Gastroesophageal sphincter (tissue), 4 donors: ENCODE measurements at regions not wholly inside any gene's neighbourhood (a gene's known extent, or its start where the extent isn't known, plus 50 kb on each side); places are given as distances from the start of the nearest gene placed in this dataset.

Experiments
- ATAC-seq: fragments of 150-250 bp; one replicate; pipeline ENCODE4 v1.9.1; 2016; ENCODE audit warnings: mild to moderate bottlenecking, moderate library complexity
- H3K27ac ChIP-seq, 4 donors: fragments of 200-600 bp; sonication (generic) in 3 of 4; 1 replicate in 3 of 4; 2 replicates in 1 of 4; pipeline ENCODE4 v1.5.1; 2016 to 2019
- H3K27me3 ChIP-seq: fragments of 200-600 bp; sonication (generic); one replicate; pipeline ENCODE4 v1.5.1; 2019
- H3K36me3 ChIP-seq, 2 donors: fragments of 200-600 bp; sonication (generic); one replicate each; pipeline ENCODE4 v1.5.1; 2019; ENCODE audit warnings: control low read depth in 1 of 2
- H3K4me1 ChIP-seq, 3 donors: fragments of 200-600 bp; sonication (generic); 1 replicate in 2 of 3; 2 replicates in 1 of 3; pipeline ENCODE4 v1.5.1; 2016 to 2019; ENCODE audit warnings: control low read depth in 2 of 3
- H3K4me3 ChIP-seq, 2 donors: fragments of 200-600 bp; sonication (generic); one replicate each; pipeline ENCODE4 v1.5.1; 2019; ENCODE audit warnings: mild to moderate bottlenecking in 1 of 2, moderate library complexity in 1 of 2
- H3K9me3 ChIP-seq, 3 donors: fragments of 200-600 bp; sonication (generic); one replicate each; pipeline ENCODE4 v1.5.1; 2017 to 2019; ENCODE audit warnings: control low read depth in 2 of 3
- CTCF ChIP-seq, 4 experiments: fragments of 200-600 bp in 2 of 4; fragments of 450-650 bp in 2 of 4; sonication (generic) in 1 of 4; IDR thresholded peaks; one replicate each; pipeline ENCODE4 v1.5.1; 2017 to 2019; ENCODE audit warnings: antibody characterized with exemption in 4 of 4, mild to moderate bottlenecking in 2 of 4, moderate library complexity in 2 of 4
- EP300 ChIP-seq: sonication (generic); formaldehyde crosslinking; IDR thresholded peaks from one replicate; pipeline ENCODE4 v1.6.1; 2017; ENCODE audit warnings: antibody characterized with exemption, mild to moderate bottlenecking
- POLR2A ChIP-seq, 2 donors: fragments of 450-650 bp; IDR thresholded peaks; one replicate each; pipeline ENCODE4 v1.6.1; 2017; ENCODE audit warnings: antibody characterized with exemption in 2 of 2, mild to moderate bottlenecking in 2 of 2, moderate library complexity in 1 of 2
- POLR2AphosphoS5 ChIP-seq: sonication (generic); formaldehyde crosslinking; IDR thresholded peaks from one replicate; pipeline ENCODE4 v1.6.1; 2017; ENCODE audit warnings: antibody characterized with exemption
- WGBS, 2 donors: methylation state at CpG; one replicate each; pipeline ENCODE4 v1.1.5; 2018; ENCODE audit warnings: low coverage in 1 of 2; 5-methylcytosine and 5-hydroxymethylcytosine counted together

GRCh38 chr4:152102436-152103000 lies 341.7 kb upstream of the GATB start:
- H3K27me3 ChIP-seq, result no peaks in the 10 kb centered on the region
- WGBS, 2 donors, result 88% methylated on average over 5 of the region's 5 CpGs; no CpG with 5 or more reads in 1 of the 2 donors
- H3K27ac ChIP-seq, result no peak overlapping the region
- H3K9me3 ChIP-seq, result no peaks in the 10 kb centered on the region
- no peak overlapping the region for H3K4me3 ChIP-seq
- no peaks in the 10 kb centered on the region for H3K36me3 ChIP-seq
- TF ChIP-seq EP300, result no peak
- no peak for TF ChIP-seq POLR2AphosphoS5
- no peak for TF ChIP-seq POLR2A (IDR thresholded peaks at IDR 0.05)
- H3K4me1 ChIP-seq, result peaks cover 0 to 30% (median 3%) of the 10 kb centered on the region in 3 donors
- no peak for ATAC-seq

GRCh38 chr4:152101556-152102435 lies 341.0 kb upstream of the GATB start:
- H3K27me3 ChIP-seq, result no peaks in the 10 kb centered on the region
- no peaks in the 10 kb centered on the region for H3K36me3 ChIP-seq
- H3K4me3 ChIP-seq, result no peak overlapping the region
- H3K9me3 ChIP-seq, result no peaks in the 10 kb centered on the region
- H3K27ac ChIP-seq, result no peak overlapping the region
- WGBS, 2 donors, result 54 to 74% methylated on average over 5 to 8 of the region's 8 CpGs
- H3K4me1 ChIP-seq, result peaks cover 0 to 23% (median 3%) of the 10 kb centered on the region in 3 donors
- TF ChIP-seq CTCF (IDR thresholded peaks at IDR 0.05) (no peak), POLR2A (IDR thresholded peaks at IDR 0.05) (no peak), POLR2AphosphoS5 (no peak), EP300 (no peak)
- ATAC-seq, result no peak

DNA sequence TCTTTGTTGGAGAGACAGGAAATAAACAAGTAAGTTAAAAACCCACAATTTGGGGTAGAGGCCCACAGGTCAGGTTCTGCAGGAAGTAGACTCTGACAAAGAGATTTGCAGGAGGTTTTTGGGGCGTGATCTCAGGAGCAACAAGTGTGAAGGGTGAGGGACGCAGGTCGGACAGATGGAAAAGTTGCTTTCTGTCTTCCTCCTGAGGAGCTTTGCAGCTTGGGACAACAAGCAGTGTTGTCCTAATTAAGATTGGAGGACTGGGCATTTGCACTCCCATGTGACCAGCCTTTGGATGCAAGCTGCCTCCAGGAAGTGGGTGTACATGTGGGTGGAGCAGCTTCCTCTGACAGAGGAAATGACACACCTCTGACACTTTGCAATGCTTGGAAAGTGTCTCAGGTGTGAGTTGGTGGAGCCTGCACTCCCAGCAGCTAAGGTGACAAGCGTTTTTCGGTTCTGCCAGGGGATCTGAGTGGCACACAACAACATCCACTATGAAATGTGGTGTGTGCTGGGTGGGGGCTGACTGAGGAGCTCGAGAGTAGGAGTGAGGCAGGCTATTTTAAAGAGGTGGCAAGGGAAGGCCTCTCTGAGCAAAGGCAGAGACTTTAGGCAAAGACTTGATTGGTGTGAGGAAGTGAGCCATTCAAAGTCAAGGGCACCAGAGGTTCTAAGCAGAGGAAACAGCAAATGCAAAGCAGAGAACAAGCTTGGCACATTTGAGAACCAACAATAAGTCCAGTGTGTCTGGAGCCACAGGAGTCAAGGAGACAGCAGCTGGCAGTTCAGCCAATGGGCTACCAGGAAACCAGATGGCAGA lies 339.8 kb upstream of the GATB start:
- Histone ChIP-seq H3K36me3 (no peaks in the 10 kb centered on the region), H3K9me3 (no peaks in the 10 kb centered on the region), H3K4me3 (no peak overlapping the region), H3K27me3 (no peaks in the 10 kb centered on the region), H3K27ac (no peak overlapping the region), H3K4me1 (peaks cover 0 to 16% (median 0%) of the 10 kb centered on the region in 3 donors)
- WGBS, 2 donors, result 74 to 79% methylated on average over 4 to 5 of the region's 6 CpGs
- peak; percentile 29 for ATAC-seq
- TF ChIP-seq EP300 (no peak), POLR2AphosphoS5 (no peak), POLR2A (IDR thresholded peaks at IDR 0.05) (no peak), CTCF (IDR thresholded peaks at IDR 0.05) (no peak)

GRCh38 chr4:152099981-152100378 lies 339.2 kb upstream of the GATB start:
- Histone ChIP-seq H3K4me1 (peaks cover 0 to 16% (median 0%) of the 10 kb centered on the region in 3 donors), H3K4me3 (no peak overlapping the region), H3K27ac (no peak overlapping the region), H3K27me3 (no peaks in the 10 kb centered on the region), H3K36me3 (no peaks in the 10 kb centered on the region), H3K9me3 (no peaks in the 10 kb centered on the region)
- 85 to 97% methylated on average over 6 to 7 of the region's 7 CpGs for WGBS, 2 donors
- TF ChIP-seq CTCF (IDR thresholded peaks at IDR 0.05), result no peak
- TF ChIP-seq POLR2A (IDR thresholded peaks at IDR 0.05), result no peak
- no peak for TF ChIP-seq EP300
- no peak for TF ChIP-seq POLR2AphosphoS5
- ATAC-seq, result no peak

DNA sequence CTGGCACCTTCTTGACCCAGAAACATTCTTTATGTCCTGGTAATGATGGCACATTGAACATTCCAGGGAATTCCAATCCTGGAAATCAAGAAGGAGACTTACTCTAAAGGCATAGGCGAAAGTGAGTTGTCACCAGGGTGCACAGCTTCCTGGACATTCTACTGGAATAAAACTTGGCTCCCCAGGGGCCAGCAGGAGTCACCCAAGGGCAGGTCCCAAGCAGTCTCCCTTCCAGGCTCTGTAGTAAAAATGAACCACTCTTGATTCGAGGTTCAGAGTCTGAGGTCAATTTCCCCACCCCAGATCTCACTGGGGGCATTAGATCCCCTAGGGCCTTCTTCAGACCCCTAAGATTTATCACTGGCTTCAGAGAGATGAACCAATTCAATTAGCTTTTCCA lies 338.7 kb upstream of the GATB start:
- H3K9me3 ChIP-seq, result no peaks in the 10 kb centered on the region
- H3K27ac ChIP-seq, result no peak overlapping the region
- H3K36me3 ChIP-seq, result no peaks in the 10 kb centered on the region
- 100% methylated on average over 1 of the region's 2 CpGs; no CpG with 5 or more reads in 1 of the 2 donors for WGBS, 2 donors
- H3K27me3 ChIP-seq, result no peaks in the 10 kb centered on the region
- no peak for TF ChIP-seq CTCF (IDR thresholded peaks at IDR 0.05)
- TF ChIP-seq POLR2A (IDR thresholded peaks at IDR 0.05), result no peak
- TF ChIP-seq POLR2AphosphoS5, result no peak
- TF ChIP-seq EP300, result no peak
- no peak overlapping the region for H3K4me3 ChIP-seq
- peaks cover 0 to 16% (median 0%) of the 10 kb centered on the region in 3 donors for H3K4me1 ChIP-seq
- no peak for ATAC-seq
